Stimulated activated CD4-positive, alpha-beta T cell treated with anti-CD3 and anti-CD28 coated beads, Interleukin-2, amount 100 ng/mL, for 48 hours (primary cell): ENCODE measurements at regions not wholly inside any gene's neighbourhood (a gene's known extent, or its start where the extent isn't known, plus 50 kb on each side); places are given as distances from the start of the nearest gene placed in this dataset.

Experiments used
- DNase-seq, 2 donors: peaks; one replicate each; pipeline ENCODE4 v3.0.0-alpha.2; 2020

DNA sequence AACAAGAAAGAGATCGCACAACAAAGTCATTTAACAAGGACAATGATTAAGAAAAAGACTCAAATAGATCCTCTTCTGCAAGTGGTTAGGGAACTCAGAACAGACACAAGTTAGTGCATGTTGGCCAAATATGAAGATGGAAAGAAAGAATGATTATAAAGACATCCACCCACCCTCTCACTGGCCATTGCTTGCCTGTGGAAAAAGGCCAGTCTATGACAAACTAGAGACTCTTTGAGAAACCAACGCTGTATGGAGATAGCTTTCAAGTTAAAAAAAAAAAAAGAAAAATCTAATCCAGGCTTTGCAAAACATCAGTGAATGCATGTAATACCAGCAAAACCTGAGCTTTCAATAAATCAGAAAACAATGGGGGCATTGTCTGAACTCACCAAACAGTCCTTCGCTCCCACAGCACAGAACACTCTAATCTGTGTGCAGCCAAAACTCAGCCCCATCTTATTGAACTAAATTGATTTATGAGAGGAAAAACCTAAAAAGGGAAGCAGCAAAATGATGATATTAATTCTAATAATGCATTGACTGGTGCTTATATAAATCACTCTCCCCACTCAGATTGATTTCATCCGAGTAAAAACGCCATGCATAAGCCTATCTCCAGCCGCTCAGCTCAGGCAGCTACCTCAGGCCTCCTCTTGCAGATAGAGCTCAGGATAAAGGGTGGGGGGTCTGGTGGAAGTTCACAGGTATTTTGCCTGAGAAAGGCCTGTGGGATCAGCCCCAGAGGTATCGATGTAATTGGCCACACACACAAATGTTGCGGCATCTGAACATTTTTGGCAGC lies 547.1 kb downstream of the CCDC171 start:
- no peak for DNase-seq

DNA sequence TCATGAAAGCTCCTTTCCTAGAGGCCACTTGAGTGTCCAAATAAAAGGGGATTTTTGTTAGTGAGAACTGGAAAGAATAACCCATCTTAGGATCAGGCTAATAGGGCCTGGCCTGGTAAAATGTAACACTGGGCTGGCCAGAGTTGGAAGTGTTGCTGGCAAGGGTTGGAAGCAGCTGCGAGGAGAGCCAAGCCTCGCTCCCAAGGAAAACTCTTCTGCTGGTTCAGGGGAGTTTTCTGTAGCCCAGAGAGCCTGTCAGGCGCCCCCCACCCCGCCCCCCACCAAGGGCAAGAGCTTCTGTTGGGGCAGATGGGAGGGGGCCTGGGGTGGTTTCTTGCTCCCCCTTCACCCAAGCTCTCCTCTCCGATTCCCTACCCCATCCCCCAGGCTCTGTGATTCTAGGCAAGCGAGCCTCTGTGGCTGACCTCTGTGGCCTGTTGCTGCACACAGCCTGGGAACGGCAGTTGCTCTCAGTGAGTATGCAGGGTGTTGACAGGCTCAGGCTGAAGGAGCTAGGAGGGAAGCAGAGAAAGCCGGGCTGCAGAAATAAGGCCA lies 547.8 kb downstream of the CCDC171 start:
- DNase-seq, result no peak

DNA sequence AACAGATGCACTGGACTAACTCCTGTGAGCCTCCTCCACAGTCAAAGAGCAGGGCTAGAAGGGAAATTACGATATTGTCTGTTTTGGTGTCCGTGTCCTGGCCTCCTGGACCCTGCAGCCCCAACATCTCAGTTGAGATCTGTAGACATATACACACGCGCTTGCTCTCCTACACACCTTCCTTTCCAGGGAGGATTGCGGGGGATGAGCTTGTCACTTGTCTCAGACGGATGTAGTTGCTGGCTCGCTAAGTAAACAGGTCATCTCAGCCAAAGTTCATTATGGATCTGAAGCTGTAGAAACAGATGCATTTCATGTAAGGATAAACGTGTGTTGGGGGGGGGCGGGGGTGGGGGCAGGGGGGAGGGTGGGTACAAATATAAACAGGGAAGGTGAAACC lies 549.3 kb downstream of the CCDC171 start:
- no peak for DNase-seq

DNA sequence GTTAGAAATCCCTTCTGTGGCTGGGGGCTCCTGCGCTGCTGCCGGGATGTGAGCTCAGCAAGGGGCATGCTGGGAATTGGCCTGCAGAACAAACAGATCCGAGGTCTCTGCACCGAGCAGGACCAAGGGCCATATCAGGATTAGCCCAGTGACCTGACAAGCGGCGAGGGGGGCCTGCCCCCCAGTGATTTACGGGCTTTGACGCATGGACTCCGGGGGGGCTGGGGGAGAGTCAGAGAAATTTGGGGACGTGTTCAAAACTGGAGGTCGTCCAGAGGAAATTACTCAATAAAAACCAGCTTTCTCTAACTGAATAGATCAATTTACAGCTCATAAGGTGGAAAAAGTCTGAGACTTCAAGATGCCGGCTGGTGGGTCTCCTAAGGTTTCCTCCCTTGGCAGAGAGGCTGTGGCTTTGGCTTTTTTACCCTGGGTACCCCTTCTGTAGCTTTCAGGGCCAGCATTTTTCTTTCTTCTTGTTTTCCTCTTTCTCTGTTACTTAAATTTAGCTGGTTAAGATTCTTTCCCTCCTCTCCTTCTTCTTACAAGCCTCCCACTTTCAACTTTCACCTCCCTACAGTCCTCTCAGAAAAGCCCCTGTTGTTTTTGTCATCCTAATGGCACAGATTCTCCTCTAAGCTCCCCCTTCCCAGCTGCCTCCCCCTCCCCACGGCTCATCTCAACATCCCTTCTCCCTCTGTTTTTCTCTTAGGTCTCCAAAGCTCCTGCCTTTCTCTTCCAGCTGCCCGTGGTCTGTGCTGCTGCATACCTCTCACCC lies 551.0 kb downstream of the CCDC171 start:
- DNase-seq, result no peak

DNA sequence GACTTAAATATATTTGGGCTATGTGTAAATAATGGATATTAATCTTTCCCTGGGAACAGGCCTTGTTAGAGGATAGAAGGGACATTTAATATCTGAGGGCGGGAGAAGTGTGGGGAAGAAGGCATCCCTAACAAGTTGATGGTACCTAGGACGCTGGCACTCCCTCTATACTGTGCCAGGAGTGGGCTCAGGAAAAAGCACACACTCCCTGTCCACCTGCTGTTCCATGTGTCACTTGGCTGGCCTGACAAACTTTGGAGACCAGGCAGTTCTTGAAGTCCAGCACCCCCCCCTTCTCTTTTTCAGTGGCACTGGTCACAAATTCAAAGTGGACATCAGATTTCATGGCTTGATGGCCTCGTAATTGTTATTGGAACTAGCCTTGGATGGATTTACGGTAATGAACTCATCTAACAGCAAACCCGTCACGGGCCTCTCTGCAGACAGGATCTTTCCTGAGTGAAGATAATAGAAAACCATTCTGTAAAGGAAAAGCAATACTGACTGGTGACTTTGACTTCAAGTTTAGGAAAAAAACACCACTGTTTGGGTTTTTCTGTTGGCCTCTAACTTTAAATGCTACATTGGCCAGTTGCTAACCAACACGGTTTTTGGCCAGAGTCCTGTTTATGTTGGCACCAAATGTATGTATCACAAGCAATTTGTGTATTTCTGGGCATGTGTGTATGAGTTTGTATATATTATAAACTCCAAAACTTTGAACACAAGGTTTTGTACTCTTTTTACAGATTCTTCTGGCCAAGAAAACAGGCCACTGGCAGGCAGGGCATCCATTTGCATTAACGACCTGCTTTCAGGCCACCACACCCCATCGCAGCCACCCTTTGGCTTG lies 552.6 kb downstream of the CCDC171 start:
- DNase-seq, result no peak

DNA sequence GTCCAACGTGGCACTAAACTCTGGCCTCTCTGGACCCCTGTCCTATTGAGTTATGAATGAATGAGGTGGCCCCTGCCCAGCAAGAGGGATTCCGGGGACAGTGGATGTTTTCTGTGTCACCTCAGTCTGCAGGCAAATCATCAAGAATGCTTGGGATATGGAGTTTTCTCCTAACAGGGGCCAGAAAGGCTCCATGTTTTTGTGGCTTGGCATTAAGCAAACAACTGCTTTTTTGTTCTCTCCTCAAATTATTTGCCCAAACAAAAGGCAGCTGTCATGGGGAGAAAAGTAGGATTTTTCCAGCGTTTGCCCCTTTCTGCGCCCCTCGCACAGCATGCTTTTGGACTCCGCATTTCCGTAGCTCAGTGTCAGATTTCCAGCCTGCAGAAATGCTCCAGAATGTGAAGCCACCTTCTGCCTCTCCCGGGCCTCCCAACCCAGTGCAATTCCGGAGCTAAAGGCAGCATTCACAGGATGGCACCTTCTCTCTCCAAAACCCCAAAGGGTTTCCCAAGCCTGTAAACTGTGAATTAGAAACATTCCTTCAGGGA lies 553.3 kb downstream of the CCDC171 start:
- no peak for DNase-seq

DNA sequence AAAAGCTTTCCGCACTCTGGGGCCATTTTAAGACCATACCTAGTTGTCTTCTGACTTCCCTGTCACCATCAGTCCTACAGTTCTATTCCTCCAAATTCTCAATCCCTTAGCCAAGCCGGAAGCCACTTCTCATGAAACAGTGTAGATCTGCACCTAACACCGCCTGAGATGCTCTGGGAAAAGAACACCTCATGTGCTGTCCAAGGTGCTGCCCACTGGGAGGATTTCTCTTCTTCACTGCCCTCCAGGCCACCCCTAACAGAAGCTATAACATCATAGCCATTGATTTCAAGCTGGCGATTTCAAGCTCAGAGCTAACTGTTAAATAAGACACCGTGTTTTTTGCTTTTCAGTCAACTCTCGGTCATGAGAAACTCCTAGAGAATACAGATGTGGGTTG lies 559.3 kb downstream of the CCDC171 start:
- DNase-seq, result no peak

DNA sequence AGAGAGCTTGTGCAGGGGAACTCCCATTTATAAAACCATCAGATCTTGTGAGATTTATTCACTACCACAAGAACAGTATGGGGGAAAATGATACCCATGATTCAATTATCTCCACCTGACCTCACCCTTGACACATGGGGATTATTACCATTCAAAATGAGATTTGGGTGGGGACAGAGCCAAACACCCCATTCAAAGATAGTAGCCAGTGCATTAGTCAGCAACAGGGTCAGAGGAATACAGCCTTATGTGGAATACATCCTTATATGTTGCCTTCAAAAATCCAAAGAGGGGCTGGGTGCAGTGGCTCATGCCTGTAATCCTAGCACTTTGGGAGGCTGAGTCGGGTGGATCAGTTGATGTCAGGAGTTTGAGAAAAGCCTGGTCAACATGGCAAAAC lies 563.2 kb downstream of the CCDC171 start:
- no peak for DNase-seq

DNA sequence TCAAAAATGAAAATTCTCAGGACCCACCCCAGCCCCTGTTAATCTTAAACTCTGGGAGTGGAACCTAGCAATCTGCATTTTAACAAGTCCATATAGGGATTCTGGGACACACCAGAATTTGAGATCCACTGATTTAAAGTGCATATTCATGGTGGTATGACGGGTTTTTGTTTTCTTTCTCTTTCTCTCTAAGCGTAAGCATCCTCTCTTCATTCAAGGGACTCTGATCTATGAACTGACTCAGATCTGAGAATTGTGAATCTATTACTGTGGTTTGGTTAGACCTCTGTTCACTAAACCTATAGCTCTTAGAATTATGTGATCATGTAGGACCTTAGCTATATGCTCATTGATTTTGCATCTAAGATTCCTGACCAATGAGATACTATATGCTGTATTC lies 565.2 kb downstream of the CCDC171 start:
- no peak for DNase-seq

DNA sequence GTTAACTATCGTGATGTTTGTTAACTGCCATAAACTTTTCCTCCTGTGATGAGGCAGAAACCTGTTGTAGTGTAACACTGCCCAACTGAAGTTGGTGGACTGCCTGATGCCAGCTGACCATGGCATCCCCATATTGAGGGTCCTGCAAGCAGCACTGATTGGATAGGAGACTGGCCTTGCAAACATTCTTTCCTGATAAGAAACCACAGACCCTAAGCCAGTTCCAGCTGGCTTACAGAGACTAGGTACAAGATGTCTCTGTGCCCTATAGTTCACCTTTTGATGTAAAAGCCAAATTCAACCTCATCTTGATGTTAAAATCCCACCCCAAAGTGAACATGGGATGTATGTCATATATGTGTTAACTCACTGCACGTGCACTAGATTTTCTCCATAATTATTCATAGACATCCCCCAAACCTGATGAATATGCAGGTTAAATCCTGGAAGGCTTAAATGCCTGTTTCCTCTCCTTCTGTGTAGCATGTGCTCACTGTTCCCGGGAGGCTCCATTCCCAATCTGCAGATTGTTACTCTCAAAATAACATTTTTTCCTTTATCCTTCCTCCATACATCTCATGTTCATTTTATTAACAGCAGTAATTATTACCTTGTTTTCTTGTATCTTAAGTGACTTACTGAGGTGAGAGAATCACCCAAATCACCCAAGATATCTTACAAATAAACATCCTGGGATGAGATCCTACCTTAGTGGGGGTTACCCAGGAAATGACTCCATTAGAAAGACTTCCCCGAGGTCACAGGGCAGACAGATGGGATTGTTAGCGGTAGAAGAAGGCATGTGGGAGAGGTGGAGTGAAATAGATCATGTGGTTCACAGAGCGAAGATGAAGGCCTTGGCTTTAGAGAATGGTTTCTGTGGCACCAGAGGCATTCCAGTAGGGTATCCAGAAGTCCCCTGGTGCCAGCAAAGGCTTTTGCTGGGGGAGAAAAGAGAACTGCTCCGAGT lies 566.7 kb downstream of the CCDC171 start:
- DNase-seq, result no peak

DNA sequence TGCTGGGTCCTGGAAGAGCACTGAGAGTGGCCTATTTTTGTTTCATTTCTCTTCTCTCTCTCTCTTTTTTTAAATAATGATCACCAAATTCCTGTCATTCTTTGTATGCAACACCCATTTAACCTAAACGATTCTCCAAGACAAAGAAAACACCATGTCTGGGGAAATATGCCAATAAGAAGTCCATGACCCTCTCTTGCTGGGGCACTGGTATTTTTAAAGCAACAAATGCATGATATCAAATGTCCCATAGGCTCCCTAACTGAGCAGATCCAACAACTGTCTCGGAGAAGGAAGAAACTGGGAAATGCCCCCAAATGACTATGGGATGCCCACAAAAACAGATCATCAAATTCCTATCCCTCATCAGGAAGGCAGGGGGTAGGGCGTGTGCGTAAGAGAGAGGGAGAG lies 567.4 kb downstream of the CCDC171 start:
- DNase-seq, result no peak

DNA sequence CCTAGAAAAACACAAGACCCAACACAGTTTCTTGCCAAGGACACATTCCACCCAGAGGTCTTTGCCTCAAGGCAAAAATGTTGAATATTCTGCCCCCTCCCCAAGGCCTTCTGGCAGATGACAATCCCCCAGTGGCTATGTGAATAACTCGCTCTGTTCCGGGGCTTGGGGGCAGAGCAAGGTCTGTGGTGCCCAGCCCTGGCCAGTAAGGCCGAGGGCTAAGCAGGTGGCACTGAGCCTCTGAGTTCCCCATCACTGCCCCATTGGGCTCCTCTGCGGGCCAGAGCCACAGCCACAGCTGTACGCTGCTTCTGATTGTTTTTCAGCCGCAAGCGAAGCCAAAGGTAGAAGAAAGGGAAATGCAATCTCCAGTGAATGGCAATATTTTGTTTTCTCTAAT lies 567.9 kb downstream of the CCDC171 start:
- DNase-seq, result no peak

DNA sequence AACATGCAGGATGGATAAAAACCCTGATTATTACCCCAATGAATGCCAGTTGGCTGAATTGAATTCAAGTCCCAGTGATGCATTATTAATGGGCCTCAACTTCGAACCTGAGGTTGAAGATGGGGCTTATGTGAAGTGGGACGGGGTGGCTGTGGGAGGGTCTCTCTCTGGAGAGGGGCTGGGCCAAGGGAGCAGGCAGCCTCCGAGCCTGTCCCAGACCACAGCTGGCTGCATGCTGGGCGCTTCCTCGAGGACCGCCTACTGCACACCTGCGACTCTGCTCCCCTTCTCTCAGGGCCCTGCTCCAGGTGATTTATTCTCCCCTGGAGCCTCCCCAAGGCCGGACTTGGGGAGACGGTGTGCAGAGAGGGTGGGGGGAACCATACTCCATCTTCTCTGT lies 568.3 kb downstream of the CCDC171 start:
- no peak for DNase-seq

DNA sequence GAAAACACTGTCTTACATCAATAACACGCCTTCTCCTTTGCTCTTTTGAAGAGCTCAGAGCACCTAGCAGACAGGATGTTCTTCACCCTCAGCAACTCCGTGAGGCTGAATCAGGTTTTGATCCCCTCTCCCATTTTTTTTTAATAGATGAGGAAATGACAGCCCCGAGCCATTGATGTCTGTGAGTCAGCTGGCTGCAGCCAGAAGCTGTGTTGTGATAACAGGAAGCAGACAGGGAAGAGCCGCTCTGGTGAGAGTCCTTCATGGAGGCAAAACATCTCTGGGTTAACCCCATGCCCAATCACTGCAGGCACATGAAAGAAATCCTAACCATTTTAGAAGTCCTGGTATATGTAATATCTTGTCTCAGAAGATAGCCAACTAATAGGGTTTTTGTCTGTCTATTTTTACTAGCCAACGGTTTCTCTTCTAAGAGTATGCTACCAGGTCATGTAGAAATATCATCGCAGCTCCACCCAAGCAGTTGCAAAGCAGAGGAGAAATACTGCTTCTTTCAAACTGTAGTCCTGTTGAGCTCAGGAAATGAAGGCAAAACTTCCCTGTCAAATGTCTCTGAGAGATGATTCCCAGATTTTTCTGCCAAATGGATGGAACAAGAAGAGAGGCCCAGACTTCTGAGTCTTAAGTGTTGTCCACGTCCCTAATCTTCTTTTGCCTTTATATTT lies 568.9 kb downstream of the CCDC171 start:
- DNase-seq, result no peak

DNA sequence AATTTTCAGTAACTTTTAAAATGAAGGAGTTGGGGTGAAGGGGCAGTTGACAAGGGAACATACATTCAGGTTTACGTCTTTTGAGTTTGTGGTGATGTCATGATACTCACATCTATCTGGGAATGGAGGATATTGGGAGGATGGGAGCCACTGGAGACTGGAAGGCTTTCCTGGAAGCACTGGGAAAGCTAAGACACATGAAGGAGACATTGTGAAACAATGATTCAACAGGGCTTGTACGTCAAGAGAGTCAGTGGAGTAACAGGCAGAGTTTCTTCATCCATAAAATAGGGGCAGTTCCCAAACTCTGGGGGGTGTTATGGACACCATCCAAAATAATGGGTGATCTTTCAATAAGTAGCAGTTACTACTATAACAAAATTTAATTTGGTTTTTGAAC lies 572.8 kb downstream of the CCDC171 start:
- no peak for DNase-seq

DNA sequence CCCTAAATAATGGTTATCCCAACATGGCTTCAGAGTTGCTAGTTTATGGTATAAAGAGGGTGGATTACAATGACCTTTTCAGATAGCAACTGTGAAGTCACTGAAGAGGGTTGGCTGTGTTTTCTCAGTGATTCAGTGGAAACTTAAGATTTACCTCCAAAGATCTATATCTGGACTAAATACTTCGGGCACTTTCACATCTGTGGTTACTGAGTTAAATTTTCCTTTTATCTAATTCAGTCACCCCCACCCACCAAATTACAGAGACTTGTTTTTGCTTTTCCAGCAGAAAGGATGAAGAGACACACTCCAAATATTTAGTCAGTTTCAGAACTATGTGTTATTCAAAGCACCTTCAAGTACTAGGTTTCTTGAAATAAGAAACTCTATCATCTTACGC lies 573.2 kb downstream of the CCDC171 start:
- no peak for DNase-seq

DNA sequence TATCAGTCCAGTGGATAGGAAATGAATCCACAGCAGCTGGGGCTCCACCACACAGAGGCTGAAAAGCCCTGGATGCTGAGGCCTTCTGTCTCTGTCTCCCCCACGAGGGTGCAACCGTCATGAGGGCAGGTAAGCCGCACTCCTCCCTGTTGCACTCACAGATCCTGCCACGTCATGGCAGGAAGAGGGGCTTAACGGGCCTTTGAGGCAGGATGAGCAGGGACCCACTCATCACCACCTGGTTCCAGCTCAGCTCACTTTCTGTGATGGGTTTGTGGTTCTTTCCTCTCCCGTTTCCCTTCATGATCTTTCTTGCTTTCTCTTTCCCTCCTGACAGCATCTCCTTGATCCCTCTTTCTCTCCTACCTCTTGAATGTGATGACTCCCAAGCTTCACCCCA lies 575.2 kb downstream of the CCDC171 start:
- no peak for DNase-seq

DNA sequence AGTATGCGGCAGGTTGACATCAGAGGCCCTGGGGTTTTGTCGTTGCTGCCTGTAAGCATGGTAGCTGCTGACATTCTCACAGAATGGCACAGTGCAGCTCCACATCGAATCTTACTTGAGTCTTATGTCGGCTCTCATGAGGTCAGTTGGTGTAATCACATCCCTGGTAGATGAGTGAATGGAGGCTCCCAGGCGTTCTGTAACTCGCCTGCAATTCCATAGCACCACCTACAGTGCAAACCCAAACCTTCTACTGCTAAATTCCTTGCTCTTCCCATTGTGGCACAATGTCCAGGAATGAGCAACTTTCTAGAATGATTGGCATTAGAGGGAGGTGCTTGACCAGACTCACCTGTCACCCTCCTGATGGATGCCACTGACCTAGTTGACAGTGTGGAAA lies 578.4 kb downstream of the CCDC171 start:
- no peak for DNase-seq

DNA sequence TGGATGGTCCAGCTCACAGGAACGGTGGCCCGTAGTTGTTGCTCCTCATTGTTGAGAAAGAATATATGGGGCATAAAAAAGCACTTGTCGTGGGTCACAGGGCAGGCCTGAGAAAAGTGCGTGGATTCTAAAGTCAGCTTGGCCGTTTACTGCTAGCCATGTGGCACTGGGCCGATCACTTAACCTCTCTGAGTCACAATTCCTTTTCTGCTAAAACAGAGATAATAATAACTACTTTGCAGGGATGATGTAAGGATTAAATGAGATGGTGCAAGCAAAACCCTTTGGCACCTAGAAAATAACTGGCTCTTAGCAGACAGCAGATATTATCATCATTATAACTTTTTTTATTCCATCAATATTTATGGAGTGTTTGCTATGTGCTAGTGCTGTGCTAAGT lies 579.7 kb downstream of the CCDC171 start:
- no peak for DNase-seq

DNA sequence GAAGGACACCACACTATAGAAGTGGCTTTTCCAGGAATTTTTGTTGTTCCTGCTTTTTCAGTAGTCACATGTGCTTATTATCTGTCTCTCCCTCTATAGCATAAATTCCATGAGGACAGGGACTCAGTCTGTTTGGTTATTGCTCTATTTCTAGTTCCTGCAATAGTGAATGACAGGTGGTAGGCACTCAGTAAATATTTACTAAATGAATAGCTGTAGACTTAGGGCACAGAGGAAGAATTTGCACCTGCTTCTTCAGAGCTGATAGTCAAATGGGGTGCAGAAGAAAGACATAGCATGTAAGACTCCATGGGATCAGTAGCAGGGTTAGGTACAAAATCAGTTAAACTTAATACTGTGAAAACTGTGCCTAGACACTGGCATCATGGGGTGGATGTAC lies 580.2 kb downstream of the CCDC171 start:
- DNase-seq, result no peak
